Hepatocyte (in vitro differentiated cells): ENCODE measurements at regions not wholly inside any gene's neighbourhood (a gene's known extent, or its start where the extent isn't known, plus 50 kb on each side); places are given as distances from the start of the nearest gene placed in this dataset.

Experiments
- DNase-seq: peaks from one replicate; pipeline ENCODE4 v3.0.0-alpha.2; 2016; ENCODE audit warnings: low spot score
- H2AFZ ChIP-seq: fragments of 200-600 bp; sonication (generic); 2 replicates; pipeline ENCODE4 v1.6.0; 2016; ENCODE audit warnings: antibody characterized with exemption, mild to moderate bottlenecking
- H3K27ac ChIP-seq: fragments of 200-600 bp; sonication (generic); 2 replicates; pipeline ENCODE4 v1.5.1; 2016; ENCODE audit warnings: mild to moderate bottlenecking
- H3K27me3 ChIP-seq: fragments of 200-600 bp; sonication (generic); 2 replicates; pipeline ENCODE4 v1.6.1; 2016
- H3K36me3 ChIP-seq: fragments of 200-600 bp; sonication (generic); replicated peaks from 2 replicates; pipeline ENCODE4 v1.5.1; 2016; ENCODE audit warnings: low read depth; ENCODE audit not compliant: insufficient read depth
- H3K4me1 ChIP-seq: fragments of 200-600 bp; sonication (generic); 2 replicates; pipeline ENCODE4 v1.5.1; 2016; ENCODE audit warnings: mild to moderate bottlenecking, moderate library complexity; ENCODE audit not compliant: insufficient read depth
- H3K4me2 ChIP-seq: fragments of 200-600 bp; sonication (generic); 2 replicates; pipeline ENCODE4 v1.6.0; 2016
- H3K4me3 ChIP-seq: fragments of 200-600 bp; sonication (generic); 2 replicates; pipeline ENCODE4 v1.5.1; 2016; ENCODE audit warnings: mild to moderate bottlenecking
- H3K79me2 ChIP-seq: fragments of 200-600 bp; sonication (generic); 2 replicates; pipeline ENCODE4 v1.6.0; 2017; ENCODE audit warnings: mild to moderate bottlenecking
- H3K9me2 ChIP-seq: fragments of 200-600 bp; sonication (generic); replicated peaks from 2 replicates; pipeline ENCODE4 v1.6.0; 2017; ENCODE audit warnings: mild to moderate bottlenecking; ENCODE audit not compliant: insufficient read depth
- H3K9me3 ChIP-seq: fragments of 200-600 bp; sonication (generic); 2 replicates; pipeline ENCODE4 v1.5.1; 2016; ENCODE audit warnings: low read depth, mild to moderate bottlenecking
- H4K20me1 ChIP-seq: fragments of 200-600 bp; sonication (generic); 2 replicates; pipeline ENCODE4 v1.6.0; 2016; ENCODE audit warnings: mild to moderate bottlenecking; ENCODE audit not compliant: insufficient read depth, poor library complexity, severe bottlenecking
- CTCF ChIP-seq: fragments of 200-600 bp; sonication (generic); IDR thresholded peaks from 2 replicates; pipeline ENCODE4 v1.5.1; 2016; ENCODE audit warnings: antibody characterized with exemption, mild to moderate bottlenecking; ENCODE audit not compliant: poor library complexity
- EZH2 ChIP-seq: fragments of 200-600 bp; sonication (generic); IDR thresholded peaks from 2 replicates; pipeline ENCODE4 v1.6.1; 2016; ENCODE audit warnings: antibody characterized with exemption, mild to moderate bottlenecking, borderline replicate concordance
- EZH2phosphoT487 ChIP-seq: fragments of 200-600 bp; sonication (generic); IDR thresholded peaks from one replicate; pipeline ENCODE4 v1.6.1; 2018; ENCODE audit warnings: antibody characterized with exemption, mild to moderate bottlenecking, low read depth, moderate library complexity; ENCODE audit not compliant: unreplicated experiment, severe bottlenecking
- WGBS: methylation state at CpG from one replicate; pipeline ENCODE4 v1.1.6; 2016; ENCODE audit warnings: low lambda C conversion rate; ENCODE audit errors: missing lambda C conversion rate; 5-methylcytosine and 5-hydroxymethylcytosine counted together

- H3K36me3 ChIP-seq = no peaks in the 10 kb centered on the region
- H3K9me2 ChIP-seq = no peaks in the 10 kb centered on the region
- 94% methylated on average over 1 of the region's 2 CpGs for WGBS
- H3K4me2 ChIP-seq = no peak overlapping the region
- H3K4me1 ChIP-seq = no peaks in the 10 kb centered on the region
- no peak overlapping the region for H3K4me3 ChIP-seq
- H4K20me1 ChIP-seq = no peaks in the 10 kb centered on the region
- TF ChIP-seq EZH2 (no peak), EZH2phosphoT487 (no peak), CTCF (no peak)
- H3K9me3 ChIP-seq = no peaks in the 10 kb centered on the region
- DNase-seq = no peak
- H3K27me3 ChIP-seq = no peaks in the 10 kb centered on the region
- no peak overlapping the region for H2AFZ ChIP-seq
- no peaks in the 10 kb centered on the region for H3K79me2 ChIP-seq
- H3K27ac ChIP-seq = no peak overlapping the region
Observed at GRCh38 chr5:6180231-6180872, 198.0 kb downstream of the MED10 start.

GRCh38 chr5:6178846-6179532 lies 199.4 kb downstream of the MED10 start:
- Histone ChIP-seq H3K27me3 (no peaks in the 10 kb centered on the region), H3K36me3 (no peaks in the 10 kb centered on the region), H4K20me1 (no peaks in the 10 kb centered on the region), H3K27ac (no peak overlapping the region), H3K9me3 (no peaks in the 10 kb centered on the region), H3K4me3 (no peak overlapping the region), H3K4me1 (no peaks in the 10 kb centered on the region), H3K9me2 (no peaks in the 10 kb centered on the region), H3K79me2 (no peaks in the 10 kb centered on the region), H2AFZ (no peak overlapping the region), H3K4me2 (no peak overlapping the region)
- TF ChIP-seq EZH2 = no peak
- no peak for TF ChIP-seq EZH2phosphoT487
- no peak for TF ChIP-seq CTCF
- 94% methylated on average over 2 of the region's 2 CpGs for WGBS
- no peak for DNase-seq

DNA sequence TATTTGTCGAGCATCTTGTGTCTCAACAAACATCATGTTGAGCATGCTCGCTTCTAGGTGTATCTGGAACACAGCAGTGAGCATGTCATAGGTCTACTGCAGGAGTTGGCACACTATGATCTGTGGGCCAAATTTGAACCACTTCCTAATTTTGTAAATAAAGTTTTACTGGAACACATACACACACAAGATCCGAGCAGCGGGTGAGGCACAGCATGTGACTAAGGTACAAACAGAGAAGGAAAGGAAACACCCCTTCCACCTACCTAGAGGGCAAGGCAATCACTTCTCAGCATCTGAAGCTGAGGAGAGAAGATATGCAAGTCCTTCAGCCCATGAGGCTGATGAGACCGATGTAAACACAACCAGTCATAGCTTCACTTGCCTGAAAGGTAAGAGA lies 200.4 kb downstream of the MED10 start:
- WGBS = 82% methylated on average over 5 of the region's 5 CpGs

More for the DNA sequence above, 200.4 kb downstream of the MED10 start:
- Histone ChIP-seq H2AFZ (no peak overlapping the region), H3K4me3 (no peak overlapping the region), H3K27me3 (no peaks in the 10 kb centered on the region), H3K9me2 (no peaks in the 10 kb centered on the region), H3K4me2 (no peak overlapping the region), H3K36me3 (no peaks in the 10 kb centered on the region), H3K27ac (no peak overlapping the region), H3K4me1 (no peaks in the 10 kb centered on the region), H3K9me3 (no peaks in the 10 kb centered on the region), H4K20me1 (no peaks in the 10 kb centered on the region), H3K79me2 (no peaks in the 10 kb centered on the region)
- DNase-seq = no peak
- no peak for TF ChIP-seq EZH2
- no peak for TF ChIP-seq CTCF
- no peak for TF ChIP-seq EZH2phosphoT487
